CD14-positive monocyte (primary cell): ENCODE measurements at regions not wholly inside any gene's neighbourhood (a gene's known extent, or its start where the extent isn't known, plus 50 kb on each side); places are given as distances from the start of the nearest gene placed in this dataset.

Experiments
- DNase-seq, 3 donors: peaks; one replicate each; pipeline ENCODE4 v3.0.0-alpha.2; 2011 to 2022
- H2AFZ ChIP-seq: 2 replicates; pipeline ENCODE4 v1.6.0; 2012; ENCODE audit warnings: mild to moderate bottlenecking, low read depth, low read length, inconsistent platforms; ENCODE audit not compliant: insufficient read depth, poor library complexity, severe bottlenecking
- H3K27ac ChIP-seq, 2 donors: 1 replicate in 1 of 2; 2 replicates in 1 of 2; pipeline ENCODE4 v1.5.1; 2012 to 2013; ENCODE audit warnings: low read length in 2 of 2, control low read depth in 1 of 2, inconsistent platforms in 1 of 2, low read depth in 1 of 2, mild to moderate bottlenecking in 1 of 2
- H3K27me3 ChIP-seq, 2 donors: one replicate each; pipeline versions ENCODE4 v1.6.0 to v1.6.1; 2011 to 2013; ENCODE audit warnings: low read length in 2 of 2; ENCODE audit not compliant: control insufficient read depth in 2 of 2, insufficient read depth in 2 of 2
- H3K36me3 ChIP-seq, 2 donors: replicated peaks in 1 of 2; 1 replicate in 1 of 2; 2 replicates in 1 of 2; pipeline versions ENCODE4 v1.5.1 to v1.6.1; 2012 to 2013; ENCODE audit warnings: low read length in 2 of 2, control low read depth in 1 of 2, inconsistent platforms in 1 of 2, mild to moderate bottlenecking in 1 of 2; ENCODE audit not compliant: insufficient read depth in 2 of 2, control insufficient read depth in 1 of 2
- H3K4me1 ChIP-seq, 2 donors: 1 replicate in 1 of 2; 2 replicates in 1 of 2; pipeline versions ENCODE4 v1.5.1 to v1.6.1; 2012 to 2013; ENCODE audit warnings: low read length in 2 of 2, control low read depth in 1 of 2, inconsistent platforms in 1 of 2, mild to moderate bottlenecking in 1 of 2, moderate library complexity in 1 of 2; ENCODE audit not compliant: insufficient read depth in 2 of 2, control insufficient read depth in 1 of 2
- H3K4me2 ChIP-seq: replicated peaks from 2 replicates; pipeline ENCODE3; 2012; ENCODE audit warnings: low read length, moderate library complexity, mild to moderate bottlenecking; ENCODE audit not compliant: poor library complexity, severe bottlenecking; ENCODE audit errors: extremely low read depth
- H3K4me3 ChIP-seq, 3 experiments: fragments of 200-600 bp in 1 of 3; sonication (generic) in 1 of 3; replicated peaks in 1 of 3; 1 replicate in 2 of 3; 2 replicates in 1 of 3; pipeline ENCODE4 v1.5.1; 2011 to 2013; ENCODE audit warnings: low read length in 3 of 3, mild to moderate bottlenecking in 3 of 3, control low read depth in 2 of 3, low read depth in 2 of 3, inconsistent platforms in 1 of 3, moderate library complexity in 1 of 3
- H3K79me2 ChIP-seq: 2 replicates; pipeline ENCODE4 v1.6.0; 2012; ENCODE audit warnings: mild to moderate bottlenecking, control low read depth, inconsistent platforms, low read length, moderate library complexity; ENCODE audit not compliant: insufficient read depth
- H3K9ac ChIP-seq: 2 replicates; pipeline ENCODE4 v1.6.0; 2017; ENCODE audit warnings: low read length, mild to moderate bottlenecking; ENCODE audit not compliant: insufficient read depth, poor library complexity, severe bottlenecking
- H3K9me3 ChIP-seq, 2 donors: replicated peaks in 1 of 2; 1 replicate in 1 of 2; 2 replicates in 1 of 2; pipeline versions ENCODE4 v1.5.1 to v1.6.1; 2012 to 2013; ENCODE audit warnings: low read length in 2 of 2, control low read depth in 1 of 2; ENCODE audit not compliant: control insufficient read depth in 1 of 2, insufficient read depth in 1 of 2
- H4K20me1 ChIP-seq: 2 replicates; pipeline ENCODE4 v1.6.0; 2012; ENCODE audit warnings: mild to moderate bottlenecking, low read length, control low read depth, moderate library complexity; ENCODE audit not compliant: insufficient read depth
- H3K27ac Mint-ChIP-seq, 7 donors: one replicate each; pipeline ENCODE4 v1.8.0; 2020; ENCODE audit warnings: mild to moderate bottlenecking in 7 of 7, mixed read lengths in 7 of 7, moderate library complexity in 6 of 7, inconsistent platforms in 2 of 7
- H3K27me3 Mint-ChIP-seq, 3 donors: one replicate each; pipeline ENCODE4 v1.8.0; 2021 to 2022; ENCODE audit warnings: low read depth in 3 of 3, mild to moderate bottlenecking in 3 of 3, mixed read lengths in 3 of 3, moderate library complexity in 3 of 3, inconsistent platforms in 1 of 3
- H3K36me3 Mint-ChIP-seq, 2 donors: one replicate each; pipeline ENCODE4 v1.8.0; 2020; ENCODE audit warnings: mixed read lengths in 2 of 2, inconsistent platforms in 1 of 2, mild to moderate bottlenecking in 1 of 2
- H3K4me1 Mint-ChIP-seq: one replicate; pipeline ENCODE4 v1.8.0; 2020; ENCODE audit warnings: mild to moderate bottlenecking, mixed read lengths
- H3K4me3 Mint-ChIP-seq, 2 donors: one replicate each; pipeline ENCODE4 v1.8.0; 2020; ENCODE audit warnings: mild to moderate bottlenecking in 2 of 2, mixed read lengths in 2 of 2, moderate library complexity in 1 of 2
- H3K9me3 Mint-ChIP-seq, 7 donors: one replicate each; pipeline ENCODE4 v1.8.0; 2020 to 2022; ENCODE audit warnings: mixed read lengths in 7 of 7, mild to moderate bottlenecking in 6 of 7, moderate library complexity in 6 of 7, inconsistent platforms in 2 of 7
- CTCF ChIP-seq: fragments of 200-600 bp; IDR thresholded peaks from one replicate; pipeline ENCODE4 v1.8.0; 2022; ENCODE audit warnings: antibody characterized with exemption, mild to moderate bottlenecking
- WGBS: methylation state at CpG from one replicate; pipeline ENCODE4 v1.1.5; 2013; ENCODE audit warnings: missing lambda C conversion rate; ENCODE audit not compliant: insufficient coverage; 5-methylcytosine and 5-hydroxymethylcytosine counted together
- intact Hi-C, 2 donors: fragments of 100-400 bp; cut with micrococcal nuclease; formaldehyde crosslinking; loops; one replicate each; pipeline versions ENCODE4 v1.15.0 to v1.15.1; 2023

DNA sequence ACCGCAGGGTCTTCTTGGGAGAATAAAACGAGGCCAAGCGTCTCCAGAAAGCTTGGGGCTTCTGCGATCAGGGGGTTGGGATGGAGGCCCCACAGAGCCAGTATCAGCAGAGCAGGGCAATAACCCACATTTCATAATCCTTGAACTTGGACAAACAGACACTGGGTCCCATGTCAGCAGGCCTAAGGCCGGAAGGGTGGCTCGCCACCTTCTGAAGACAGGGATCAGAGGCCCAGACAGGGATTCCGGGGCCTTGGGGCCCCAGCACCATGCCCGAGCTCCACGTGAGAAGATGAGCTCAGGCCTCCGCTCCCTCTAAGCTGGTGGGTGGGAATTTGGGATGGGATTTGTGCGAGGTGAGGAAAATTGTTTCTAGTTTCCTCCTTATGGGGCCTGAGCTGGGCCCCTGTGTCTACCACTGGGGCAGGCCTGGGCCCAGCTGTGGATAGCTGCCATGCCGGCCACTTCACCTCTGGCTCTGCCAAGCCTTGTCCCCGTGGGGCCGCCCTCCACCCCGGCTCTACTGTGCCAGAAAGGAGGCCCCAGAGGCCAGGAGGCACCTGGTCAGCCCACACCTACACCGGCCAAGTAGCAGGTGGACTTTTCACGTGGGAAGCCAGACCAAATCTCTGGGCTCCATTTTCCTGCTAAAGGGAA lies 67.2 kb upstream of the DLK1 start:
- H4K20me1 ChIP-seq = no peaks in the 10 kb centered on the region
- no peaks in the 10 kb centered on the region for H3K36me3 ChIP-seq
- no peaks in the 10 kb centered on the region for H3K9me3 ChIP-seq
- H3K4me3 ChIP-seq = no peak overlapping the region
- DNase-seq = no peak
- 91% methylated on average over 16 of the region's 17 CpGs for WGBS
- peaks cover 9% of the 10 kb centered on the region for H3K4me1 Mint-ChIP-seq
- no peak for TF ChIP-seq CTCF
- intact Hi-C loops = no loop called here
- H3K4me2 ChIP-seq = no peak overlapping the region
- no peak overlapping the region for H3K27ac ChIP-seq
- H3K27me3 ChIP-seq = peaks cover 0 to 3% of the 10 kb centered on the region in 2 donors
- no peak overlapping the region for H2AFZ ChIP-seq
- H3K4me3 Mint-ChIP-seq = no peak overlapping the region
- H3K27ac Mint-ChIP-seq = no peak overlapping the region
- H3K27me3 Mint-ChIP-seq = peaks cover 5 to 12% (median 11%) of the 10 kb centered on the region in 3 donors
- peaks cover 6 to 12% of the 10 kb centered on the region in 2 donors for H3K4me1 ChIP-seq
- H3K79me2 ChIP-seq = no peaks in the 10 kb centered on the region
- peaks cover 0 to 3% (median 0%) of the 10 kb centered on the region in 7 donors for H3K9me3 Mint-ChIP-seq
- no peaks in the 10 kb centered on the region for H3K36me3 Mint-ChIP-seq
- H3K9ac ChIP-seq = no peak overlapping the region

DNA sequence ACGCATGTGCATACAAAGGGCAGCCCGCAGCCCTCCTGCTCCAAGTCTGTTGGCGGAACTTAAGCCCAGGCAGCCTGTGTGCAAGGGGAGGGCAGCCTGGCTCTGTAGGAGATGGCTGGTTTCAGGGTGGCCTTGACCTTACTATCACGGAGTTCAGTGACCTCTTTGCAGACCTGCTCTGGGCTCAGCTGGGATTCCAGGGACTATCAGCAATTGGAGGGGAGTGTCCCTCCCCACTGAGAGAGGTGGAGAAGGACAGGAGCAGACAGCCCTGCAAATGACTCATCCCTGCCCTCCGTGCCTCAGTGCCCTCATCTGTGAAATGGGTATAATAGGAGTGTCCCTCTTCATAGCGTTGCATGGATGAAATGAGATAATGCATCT lies 66.2 kb upstream of the DLK1 start:
- Histone ChIP-seq H3K79me2 (no peaks in the 10 kb centered on the region), H3K36me3 (no peaks in the 10 kb centered on the region), H3K9me3 (no peaks in the 10 kb centered on the region), H3K27me3 (peaks cover 0 to 2% of the 10 kb centered on the region in 2 donors), H3K4me3 (no peak overlapping the region), H3K4me1 (peaks cover 6 to 8% of the 10 kb centered on the region in 2 donors), H3K27ac (no peak overlapping the region), H3K9ac (no peak overlapping the region), H3K4me2 (no peak overlapping the region), H2AFZ (no peak overlapping the region), H4K20me1 (no peaks in the 10 kb centered on the region)
- peaks cover 9% of the 10 kb centered on the region for H3K4me1 Mint-ChIP-seq
- no peaks in the 10 kb centered on the region for H3K36me3 Mint-ChIP-seq
- no peak for DNase-seq
- TF ChIP-seq CTCF = no peak
- no peak overlapping the region for H3K27ac Mint-ChIP-seq
- peaks cover 0 to 3% (median 0%) of the 10 kb centered on the region in 7 donors for H3K9me3 Mint-ChIP-seq
- H3K27me3 Mint-ChIP-seq = peaks cover 4 to 10% (median 9%) of the 10 kb centered on the region in 3 donors
- H3K4me3 Mint-ChIP-seq = no peak overlapping the region
- intact Hi-C loops = no loop called here
- 67% methylated on average over 3 of the region's 6 CpGs for WGBS
